ENCODE measurements at regions not wholly inside any gene's neighbourhood (a gene's known extent, or its start where the extent isn't known, plus 50 kb on each side); places are given as distances from the start of the nearest gene placed in this dataset.

- intact Hi-C loops (cut with micrococcal nuclease): no loop called here
- Mint-ChIP-seq H3K4me1 (ENCODE audit: low read depth) (no peaks in the 10 kb centered on the region), H3K27me3 (ENCODE audit: low read depth) (no peaks in the 10 kb centered on the region), H3K27ac (no peak overlapping the region), H3K36me3 (ENCODE audit: low read depth) (no peaks in the 10 kb centered on the region), H3K9me3 (peaks cover 3% of the 10 kb centered on the region), H3K4me3 (ENCODE audit: low read depth) (no peak overlapping the region)
- DNase-seq (ENCODE audit: low spot score): no peak
Observed at GRCh38 chr5:3911111-3911510, 315.5 kb downstream of the IRX1 start.

- H3K27ac Mint-ChIP-seq: no peak overlapping the region
- H3K36me3 Mint-ChIP-seq (ENCODE audit: low read depth): no peaks in the 10 kb centered on the region
- DNase-seq (ENCODE audit: low spot score): no peak
Observed at GRCh38 chr5:3911773-3912172, 316.1 kb downstream of the IRX1 start.

GRCh38 chr5:3912790-3913189 is 317.2 kb downstream of the IRX1 start:
- Mint-ChIP-seq H3K9me3 (peaks cover 7% of the 10 kb centered on the region), H3K27me3 (ENCODE audit: low read depth) (no peaks in the 10 kb centered on the region), H3K4me3 (ENCODE audit: low read depth) (no peak overlapping the region), H3K4me1 (ENCODE audit: low read depth) (no peaks in the 10 kb centered on the region), H3K27ac (no peak overlapping the region), H3K36me3 (ENCODE audit: low read depth) (no peaks in the 10 kb centered on the region)
- intact Hi-C loops (cut with micrococcal nuclease): no loop called here
- no peak for DNase-seq (ENCODE audit: low spot score)

More at GRCh38 chr5:3911773-3912172, 316.1 kb downstream of the IRX1 start:
- H3K4me3 Mint-ChIP-seq (ENCODE audit: low read depth): no peak overlapping the region
- intact Hi-C loops (cut with micrococcal nuclease): no loop called here
- no peaks in the 10 kb centered on the region for H3K4me1 Mint-ChIP-seq (ENCODE audit: low read depth)
- no peaks in the 10 kb centered on the region for H3K27me3 Mint-ChIP-seq (ENCODE audit: low read depth)
- H3K9me3 Mint-ChIP-seq: no peaks in the 10 kb centered on the region

GRCh38 chr5:3913279-3913678 is 317.6 kb downstream of the IRX1 start:
- no peak for DNase-seq (ENCODE audit: low spot score)
- Mint-ChIP-seq H3K4me3 (ENCODE audit: low read depth) (no peak overlapping the region), H3K36me3 (ENCODE audit: low read depth) (no peaks in the 10 kb centered on the region), H3K9me3 (peaks cover 7% of the 10 kb centered on the region), H3K27ac (no peak overlapping the region), H3K27me3 (ENCODE audit: low read depth) (no peaks in the 10 kb centered on the region), H3K4me1 (ENCODE audit: low read depth) (no peaks in the 10 kb centered on the region)
- intact Hi-C loops (cut with micrococcal nuclease): no loop called here

- H3K27me3 Mint-ChIP-seq (ENCODE audit: low read depth): no peaks in the 10 kb centered on the region
- no peak overlapping the region for H3K4me3 Mint-ChIP-seq (ENCODE audit: low read depth)
- DNase-seq (ENCODE audit: low spot score): no peak
- intact Hi-C loops (cut with micrococcal nuclease): no loop called here
- no peaks in the 10 kb centered on the region for H3K4me1 Mint-ChIP-seq (ENCODE audit: low read depth)
- no peaks in the 10 kb centered on the region for H3K36me3 Mint-ChIP-seq (ENCODE audit: low read depth)
- no peak overlapping the region for H3K27ac Mint-ChIP-seq
- peaks cover 28% of the 10 kb centered on the region for H3K9me3 Mint-ChIP-seq
Observed at GRCh38 chr5:3925022-3925421, 329.4 kb downstream of the IRX1 start.

GRCh38 chr5:3925935-3926334 is 330.3 kb downstream of the IRX1 start:
- Mint-ChIP-seq H3K27ac (no peak overlapping the region), H3K4me1 (ENCODE audit: low read depth) (no peaks in the 10 kb centered on the region), H3K27me3 (ENCODE audit: low read depth) (no peaks in the 10 kb centered on the region), H3K4me3 (ENCODE audit: low read depth) (no peak overlapping the region), H3K9me3 (peaks cover 30% of the 10 kb centered on the region), H3K36me3 (ENCODE audit: low read depth) (no peaks in the 10 kb centered on the region)
- intact Hi-C loops (cut with micrococcal nuclease): no loop called here
- DNase-seq (ENCODE audit: low spot score): no peak

- peaks cover 34% of the 10 kb centered on the region for H3K9me3 Mint-ChIP-seq
- H3K36me3 Mint-ChIP-seq (ENCODE audit: low read depth): no peaks in the 10 kb centered on the region
- DNase-seq (ENCODE audit: low spot score): no peak
- no peak overlapping the region for H3K27ac Mint-ChIP-seq
- intact Hi-C loops (cut with micrococcal nuclease): no loop called here
- no peak overlapping the region for H3K4me3 Mint-ChIP-seq (ENCODE audit: low read depth)
- no peaks in the 10 kb centered on the region for H3K4me1 Mint-ChIP-seq (ENCODE audit: low read depth)
- no peaks in the 10 kb centered on the region for H3K27me3 Mint-ChIP-seq (ENCODE audit: low read depth)
Observed at GRCh38 chr5:3929799-3930198, 334.2 kb downstream of the IRX1 start.

DNA sequence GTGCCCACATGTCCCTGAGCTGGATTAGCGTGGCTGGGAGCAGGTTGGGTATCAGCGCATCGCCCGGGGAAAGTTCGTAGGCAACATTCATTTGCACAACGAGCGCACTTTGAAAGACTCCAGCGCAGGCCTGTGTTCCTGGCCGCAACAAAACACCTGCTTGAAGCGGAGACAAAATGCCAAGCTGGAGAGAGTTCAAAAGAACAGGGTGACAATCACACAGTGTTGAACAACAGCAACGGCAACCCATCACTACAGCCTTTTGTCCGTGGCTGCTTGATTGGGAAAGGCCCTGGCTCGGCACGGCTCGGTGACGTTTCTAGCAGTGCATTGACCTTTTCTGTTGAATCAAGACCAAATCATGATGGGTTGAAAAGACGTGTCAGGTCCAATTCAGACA is 336.3 kb downstream of the IRX1 start:
- intact Hi-C loops (cut with micrococcal nuclease): no loop called here
- H3K27ac Mint-ChIP-seq: no peak overlapping the region
- H3K4me1 Mint-ChIP-seq (ENCODE audit: low read depth): no peaks in the 10 kb centered on the region
- H3K4me3 Mint-ChIP-seq (ENCODE audit: low read depth): no peak overlapping the region
- peaks cover 29% of the 10 kb centered on the region for H3K9me3 Mint-ChIP-seq
- H3K27me3 Mint-ChIP-seq (ENCODE audit: low read depth): no peaks in the 10 kb centered on the region
- DNase-seq (ENCODE audit: low spot score): no peak
- no peaks in the 10 kb centered on the region for H3K36me3 Mint-ChIP-seq (ENCODE audit: low read depth)

- H3K27me3 Mint-ChIP-seq (ENCODE audit: low read depth): no peaks in the 10 kb centered on the region
- no peak overlapping the region for H3K4me3 Mint-ChIP-seq (ENCODE audit: low read depth)
- H3K9me3 Mint-ChIP-seq: peaks cover 15% of the 10 kb centered on the region
- intact Hi-C loops (cut with micrococcal nuclease): no loop called here
- H3K36me3 Mint-ChIP-seq (ENCODE audit: low read depth): no peaks in the 10 kb centered on the region
- no peak for DNase-seq (ENCODE audit: low spot score)
- H3K27ac Mint-ChIP-seq: no peak overlapping the region
- H3K4me1 Mint-ChIP-seq (ENCODE audit: low read depth): no peaks in the 10 kb centered on the region
Observed at GRCh38 chr5:3933536-3933935, 337.9 kb downstream of the IRX1 start.

DNA sequence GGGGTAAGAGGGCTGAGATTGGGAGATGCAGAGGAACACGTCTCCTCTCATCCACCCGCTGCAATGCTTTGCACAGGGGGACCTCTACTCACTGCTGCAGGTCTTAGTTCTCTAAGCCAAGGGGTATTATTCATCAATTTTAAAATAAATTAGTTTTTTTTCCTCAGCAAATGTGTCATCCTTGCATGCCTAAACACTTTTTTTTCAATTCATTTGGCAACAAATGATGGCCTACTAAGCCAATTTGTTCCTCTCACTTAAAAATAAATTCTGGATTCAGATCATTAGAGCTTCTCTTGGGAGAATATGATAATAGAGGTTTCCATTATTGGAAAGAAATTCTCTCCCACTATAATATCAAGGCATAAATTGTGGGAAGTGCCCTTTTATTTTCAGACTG is 338.3 kb downstream of the IRX1 start:
- no peak for DNase-seq (ENCODE audit: low spot score)
- no peak overlapping the region for H3K4me3 Mint-ChIP-seq (ENCODE audit: low read depth)
- no peaks in the 10 kb centered on the region for H3K36me3 Mint-ChIP-seq (ENCODE audit: low read depth)
- peaks cover 11% of the 10 kb centered on the region for H3K9me3 Mint-ChIP-seq
- no peak overlapping the region for H3K27ac Mint-ChIP-seq
- H3K4me1 Mint-ChIP-seq (ENCODE audit: low read depth): no peaks in the 10 kb centered on the region
- no peaks in the 10 kb centered on the region for H3K27me3 Mint-ChIP-seq (ENCODE audit: low read depth)
- intact Hi-C loops (cut with micrococcal nuclease): no loop called here

GRCh38 chr5:3943859-3944258 is 348.2 kb downstream of the IRX1 start:
- no peak for DNase-seq (ENCODE audit: low spot score)
- Mint-ChIP-seq H3K9me3 (peaks cover 19% of the 10 kb centered on the region), H3K27me3 (ENCODE audit: low read depth) (no peaks in the 10 kb centered on the region), H3K27ac (no peak overlapping the region), H3K36me3 (ENCODE audit: low read depth) (no peaks in the 10 kb centered on the region), H3K4me1 (ENCODE audit: low read depth) (no peaks in the 10 kb centered on the region), H3K4me3 (ENCODE audit: low read depth) (no peak overlapping the region)
- intact Hi-C loops (cut with micrococcal nuclease): no loop called here

- no peak overlapping the region for H3K4me3 Mint-ChIP-seq (ENCODE audit: low read depth)
- peaks cover 14% of the 10 kb centered on the region for H3K9me3 Mint-ChIP-seq
- H3K36me3 Mint-ChIP-seq (ENCODE audit: low read depth): no peaks in the 10 kb centered on the region
- no peaks in the 10 kb centered on the region for H3K4me1 Mint-ChIP-seq (ENCODE audit: low read depth)
- H3K27me3 Mint-ChIP-seq (ENCODE audit: low read depth): no peaks in the 10 kb centered on the region
- intact Hi-C loops (cut with micrococcal nuclease): no loop called here
- DNase-seq (ENCODE audit: low spot score): no peak
- no peak overlapping the region for H3K27ac Mint-ChIP-seq
Observed at GRCh38 chr5:3944930-3945329, 349.3 kb downstream of the IRX1 start.

GRCh38 chr5:3948838-3949237 is 353.2 kb downstream of the IRX1 start:
- no peaks in the 10 kb centered on the region for H3K27me3 Mint-ChIP-seq (ENCODE audit: low read depth)
- no peak overlapping the region for H3K4me3 Mint-ChIP-seq (ENCODE audit: low read depth)
- H3K9me3 Mint-ChIP-seq: peaks cover 14% of the 10 kb centered on the region
- DNase-seq (ENCODE audit: low spot score): no peak
- intact Hi-C loops (cut with micrococcal nuclease): no loop called here
- H3K27ac Mint-ChIP-seq: no peak overlapping the region
- no peaks in the 10 kb centered on the region for H3K4me1 Mint-ChIP-seq (ENCODE audit: low read depth)
- H3K36me3 Mint-ChIP-seq (ENCODE audit: low read depth): no peaks in the 10 kb centered on the region

- DNase-seq (ENCODE audit: low spot score): no peak
- Mint-ChIP-seq H3K27ac (no peak overlapping the region), H3K4me1 (ENCODE audit: low read depth) (no peaks in the 10 kb centered on the region), H3K36me3 (ENCODE audit: low read depth) (no peaks in the 10 kb centered on the region), H3K27me3 (ENCODE audit: low read depth) (no peaks in the 10 kb centered on the region), H3K4me3 (ENCODE audit: low read depth) (no peak overlapping the region), H3K9me3 (peaks cover 24% of the 10 kb centered on the region)
- intact Hi-C loops (cut with micrococcal nuclease): no loop called here
Observed at GRCh38 chr5:3954199-3954598, 358.6 kb downstream of the IRX1 start.

Measured in activated T-helper 2 cell treated with anti-CD3 and anti-CD28 coated beads, Interferon-gamma antibody, Interleukin-2, Interleukin-4, amounts not matched to agents 10 μg/mL and 5 μg/mL and 100 μg/mL, durations not matched to agents 14 hours and 24 hours and 36 hours (primary cell).